Spleen (tissue), 7 donors: ENCODE measurements at regions not wholly inside any gene's neighbourhood (a gene's known extent, or its start where the extent isn't known, plus 50 kb on each side); places are given as distances from the start of the nearest gene placed in this dataset.

Experiments used
- POLR2A ChIP-seq, 3 donors: fragments of 450-650 bp; IDR thresholded peaks; one replicate each; pipeline ENCODE4 v1.5.1; 2017; ENCODE audit warnings: antibody characterized with exemption in 3 of 3, mild to moderate bottlenecking in 1 of 3
- POLR2AphosphoS5 ChIP-seq, 3 donors: sonication (generic); formaldehyde crosslinking; IDR thresholded peaks; one replicate each; pipeline ENCODE4 v1.5.1; 2017; ENCODE audit warnings: antibody characterized with exemption in 3 of 3
- TF ChIP-seq, protein P1 (sequence below), 11 experiments: fragments of 200-600 bp in 7 of 11; fragments of 450-650 bp in 4 of 11; sonication (generic) in 4 of 11; IDR thresholded peaks in 8 of 11; conservative IDR thresholded peaks in 3 of 11; 1 replicate in 7 of 11; 2 replicates in 4 of 11; pipeline versions ENCODE4 v1.4.0 to v1.8.0; 2016 to 2021; ENCODE audit warnings: antibody characterized with exemption in 11 of 11, inconsistent platforms in 4 of 11, mild to moderate bottlenecking in 1 of 11
- donor health status: DM: no; HTN: no; CAD: no; lungs with moderate emphysema.
- donor health status: DM: no; HTN: no; CAD: no.
- donor health status: DM: no; HTN: no; CAD: no.

DNA sequence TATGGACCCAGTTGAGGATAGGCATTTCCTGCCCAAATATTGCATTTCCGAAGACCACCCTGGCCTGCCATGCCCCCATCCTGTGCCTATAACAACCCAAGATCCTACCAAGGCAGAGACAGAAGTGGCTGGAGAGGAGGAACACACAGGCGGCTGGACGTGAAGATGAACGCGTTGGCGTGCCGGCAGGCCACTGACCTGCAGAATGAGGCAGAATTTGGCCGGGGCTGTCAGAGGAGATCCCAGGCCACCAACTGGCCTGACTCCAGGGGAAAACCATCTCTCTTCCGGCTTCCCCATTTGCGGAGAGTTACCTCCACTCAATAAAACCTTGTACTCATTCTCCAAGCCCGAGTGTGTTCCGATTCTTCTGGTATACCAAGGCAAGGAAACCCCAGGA, 1507.5 kb downstream of the EFNA5 start:
- TF ChIP-seq POLR2A (IDR thresholded peaks at IDR 0.05) (no peak), POLR2AphosphoS5 (IDR thresholded peaks at IDR 0.05) (no peak)
- TF ChIP-seq, protein P1, sequence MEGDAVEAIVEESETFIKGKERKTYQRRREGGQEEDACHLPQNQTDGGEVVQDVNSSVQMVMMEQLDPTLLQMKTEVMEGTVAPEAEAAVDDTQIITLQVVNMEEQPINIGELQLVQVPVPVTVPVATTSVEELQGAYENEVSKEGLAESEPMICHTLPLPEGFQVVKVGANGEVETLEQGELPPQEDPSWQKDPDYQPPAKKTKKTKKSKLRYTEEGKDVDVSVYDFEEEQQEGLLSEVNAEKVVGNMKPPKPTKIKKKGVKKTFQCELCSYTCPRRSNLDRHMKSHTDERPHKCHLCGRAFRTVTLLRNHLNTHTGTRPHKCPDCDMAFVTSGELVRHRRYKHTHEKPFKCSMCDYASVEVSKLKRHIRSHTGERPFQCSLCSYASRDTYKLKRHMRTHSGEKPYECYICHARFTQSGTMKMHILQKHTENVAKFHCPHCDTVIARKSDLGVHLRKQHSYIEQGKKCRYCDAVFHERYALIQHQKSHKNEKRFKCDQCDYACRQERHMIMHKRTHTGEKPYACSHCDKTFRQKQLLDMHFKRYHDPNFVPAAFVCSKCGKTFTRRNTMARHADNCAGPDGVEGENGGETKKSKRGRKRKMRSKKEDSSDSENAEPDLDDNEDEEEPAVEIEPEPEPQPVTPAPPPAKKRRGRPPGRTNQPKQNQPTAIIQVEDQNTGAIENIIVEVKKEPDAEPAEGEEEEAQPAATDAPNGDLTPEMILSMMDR (IDR thresholded peaks at IDR 0.05 in 8 of 11, conservative IDR thresholded peaks at IDR 0.05 in 3 of 11), result no peak
